GM12892 (cell line): ENCODE measurements at regions not wholly inside any gene's neighbourhood (a gene's known extent, or its start where the extent isn't known, plus 50 kb on each side); places are given as distances from the start of the nearest gene placed in this dataset.

Source experiments
- POLR2A ChIP-seq: IDR thresholded peaks from 2 replicates; pipeline ENCODE4 v1.6.1; 2011; ENCODE audit warnings: low read depth, low read length, control low read depth
- POLR2AphosphoS5 ChIP-seq: IDR thresholded peaks from 2 replicates; pipeline ENCODE4 v1.6.1; 2011; ENCODE audit warnings: low read depth, low read length, control low read depth

GRCh38 chr15:95447486-95447885 is 883.0 kb upstream of the NR2F2 start:
- TF ChIP-seq POLR2A (no peak), POLR2AphosphoS5 (no peak)
